Kidney glomerular epithelial cell (primary cell): ENCODE measurements at regions not wholly inside any gene's neighbourhood (a gene's known extent, or its start where the extent isn't known, plus 50 kb on each side); places are given as distances from the start of the nearest gene placed in this dataset.
"Not testable (repeated sequence)": the region's sequence is repeated elsewhere in the genome, so short reads cannot be mapped to it uniquely, and the experiment has no call there.

Experiments used
- DNase-seq: peaks from one replicate; lab custom pipeline; 2025; lab: John Stamatoyannopoulos, UW

GRCh38 chr6:49097664-49098063 lies 365.4 kb downstream of the MMUT start:
- not testable (repeated sequence) for DNase-seq

DNA sequence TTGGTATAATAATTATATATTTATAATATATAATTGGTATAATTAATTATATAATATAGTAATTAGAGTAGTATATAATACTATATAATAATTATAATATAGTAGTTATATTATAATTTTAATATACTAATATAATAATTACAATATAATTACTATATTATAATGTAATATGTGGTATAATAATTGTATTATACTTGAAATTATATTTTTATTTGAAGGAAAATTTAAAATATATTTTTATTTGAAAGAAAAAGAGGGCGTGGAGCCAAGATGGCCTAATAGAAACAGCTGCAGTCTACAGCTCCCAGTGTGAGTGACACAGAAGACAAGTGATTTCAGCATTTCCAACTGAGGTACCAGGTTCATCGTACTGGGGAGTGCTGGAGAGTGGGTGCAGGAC lies 365.9 kb downstream of the MMUT start:
- no peak for DNase-seq

DNA sequence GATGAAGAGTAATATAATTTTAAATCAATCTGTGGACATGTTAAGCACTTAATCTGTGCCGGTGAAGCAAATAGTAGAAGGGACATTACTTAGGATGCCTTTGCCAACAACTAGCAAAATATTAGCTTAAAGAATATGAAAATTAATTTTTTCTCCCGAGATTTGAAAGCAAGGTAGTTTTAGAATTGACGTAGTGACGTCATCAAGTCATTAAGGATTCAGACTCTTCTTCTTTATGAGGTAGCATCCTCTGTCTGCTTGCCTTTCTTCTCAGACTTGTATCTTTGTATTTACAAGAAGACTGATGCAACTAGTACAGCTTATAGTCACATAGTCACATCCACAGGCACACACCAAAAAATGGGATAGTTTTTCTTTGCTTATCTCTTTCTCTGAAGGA lies 374.4 kb downstream of the MMUT start:
- DNase-seq: no peak

GRCh38 chr6:49087369-49087768 lies 375.7 kb downstream of the MMUT start:
- no peak for DNase-seq

GRCh38 chr6:49082611-49083010 lies 380.4 kb downstream of the MMUT start:
- no peak for DNase-seq

GRCh38 chr6:49072885-49073620 lies 390.0 kb downstream of the MMUT start:
- DNase-seq: no peak

GRCh38 chr6:49072146-49072545 lies 390.9 kb downstream of the MMUT start:
- DNase-seq: no peak

DNA sequence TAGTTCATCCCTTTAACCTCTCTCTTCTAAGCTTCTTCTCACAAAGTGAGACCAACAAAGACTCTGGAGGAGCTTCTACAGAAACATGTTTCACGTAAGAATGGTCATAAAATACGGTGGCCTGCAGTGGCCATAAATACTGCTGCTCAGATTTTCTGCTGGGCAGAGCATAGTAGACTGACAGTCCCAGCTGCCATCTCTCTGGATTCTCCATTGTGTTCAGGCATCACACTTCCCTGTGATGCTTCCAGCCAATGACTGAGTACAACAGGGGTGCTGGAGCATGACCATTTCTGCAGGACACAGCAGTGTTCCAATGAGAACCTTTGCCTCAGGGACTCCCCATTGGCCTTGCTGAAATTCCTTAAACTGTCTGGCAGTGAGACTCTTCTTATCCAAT lies 392.6 kb downstream of the MMUT start:
- no peak for DNase-seq

DNA sequence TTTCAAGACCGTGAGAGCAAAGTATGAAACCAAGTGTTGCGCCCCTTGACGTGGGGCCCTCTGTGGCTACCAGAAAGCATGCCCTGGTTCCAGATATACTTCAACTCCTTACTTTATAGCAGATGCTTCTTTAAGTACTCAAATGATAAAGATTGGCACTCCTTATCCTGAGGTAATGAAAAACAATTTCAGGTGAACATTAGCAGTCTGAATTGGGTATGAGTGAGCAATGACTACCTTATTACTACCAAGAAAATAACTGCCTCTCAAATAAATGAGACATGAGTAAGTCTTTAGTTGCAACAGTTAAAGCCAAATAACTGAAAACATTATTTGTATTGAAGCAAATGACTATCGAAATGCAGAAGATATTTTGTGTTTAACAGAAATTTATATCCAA lies 408.7 kb downstream of the MMUT start:
- no peak for DNase-seq

DNA sequence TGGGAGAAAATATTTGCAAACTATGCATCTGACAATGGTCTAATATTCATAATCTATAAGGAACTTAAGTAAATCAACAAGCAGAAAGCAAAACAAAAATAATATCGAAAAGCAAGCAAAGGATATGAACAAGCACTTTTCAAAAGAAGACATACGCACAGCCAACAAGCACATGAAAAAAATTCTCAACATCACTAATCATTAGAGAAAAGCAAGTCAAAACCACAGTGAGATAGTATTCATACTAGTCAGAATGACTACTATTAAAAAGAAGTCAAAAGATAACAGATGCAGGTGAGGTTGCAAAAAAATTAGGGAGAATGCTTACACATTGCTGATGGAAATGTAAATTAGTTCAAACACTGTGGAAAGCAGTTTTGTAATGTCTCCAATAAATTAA lies 410.2 kb downstream of the MMUT start:
- DNase-seq: no peak

- no peak for DNase-seq
Measured at GRCh38 chr6:49051281-49051680, 411.8 kb downstream of the MMUT start.

DNA sequence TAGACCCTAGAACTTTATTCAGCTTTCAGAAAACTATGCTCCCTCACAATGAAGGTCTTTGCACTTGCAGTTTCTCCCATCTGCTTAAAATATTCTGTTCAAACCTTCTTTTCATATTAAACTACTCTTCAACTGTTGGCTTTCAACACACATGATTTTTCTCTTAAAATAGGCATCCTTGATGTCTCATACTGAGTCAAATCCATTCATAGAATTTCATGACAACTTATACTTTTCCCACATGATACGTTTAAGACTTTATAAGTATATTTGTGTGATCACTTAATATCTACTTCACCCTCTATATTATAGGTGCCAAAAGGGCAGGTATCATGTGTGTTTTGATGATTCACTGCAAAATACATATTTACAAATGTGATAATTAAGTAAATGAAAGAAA lies 412.5 kb downstream of the MMUT start:
- DNase-seq: no peak

GRCh38 chr6:49038294-49038822 lies 424.7 kb downstream of the MMUT start:
- DNase-seq: no peak

DNA sequence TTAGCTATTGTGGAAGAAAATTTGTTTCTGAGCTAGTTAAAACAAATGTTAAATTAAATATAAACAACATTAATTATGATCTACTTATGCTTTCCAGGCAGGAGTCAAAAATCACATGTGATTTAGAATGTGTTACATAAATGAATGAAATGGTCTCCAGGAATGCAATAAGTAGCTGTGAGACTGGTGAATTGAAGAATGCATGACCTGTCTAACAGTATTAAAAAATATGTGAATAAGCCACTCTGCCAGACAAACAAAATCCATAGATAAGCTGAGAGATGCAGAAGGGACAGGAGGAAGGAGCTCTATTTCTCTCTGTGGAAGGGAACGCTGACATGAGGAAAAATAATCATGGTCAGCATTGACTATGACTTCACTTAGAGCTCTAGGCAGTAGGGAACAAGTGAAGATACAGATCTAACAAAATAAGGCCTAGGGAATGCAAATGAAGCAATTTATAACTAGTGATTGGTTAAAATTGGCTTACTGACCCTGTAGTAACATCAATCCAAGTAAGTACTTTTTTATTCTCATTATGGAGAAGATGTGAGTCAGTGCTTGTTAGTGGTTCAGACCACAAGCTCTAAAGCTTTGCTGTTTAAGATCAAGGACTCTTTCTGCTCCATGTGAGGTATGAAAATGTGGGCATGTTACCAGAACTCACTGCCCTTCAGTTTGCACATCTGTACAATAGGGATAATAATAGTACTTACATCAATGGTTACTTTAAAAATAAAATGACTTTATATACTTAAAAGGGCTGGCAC lies 432.6 kb downstream of the MMUT start:
- no peak for DNase-seq

- DNase-seq: no peak
Measured at GRCh38 chr6:49027644-49028043, 435.4 kb downstream of the MMUT start.

DNA sequence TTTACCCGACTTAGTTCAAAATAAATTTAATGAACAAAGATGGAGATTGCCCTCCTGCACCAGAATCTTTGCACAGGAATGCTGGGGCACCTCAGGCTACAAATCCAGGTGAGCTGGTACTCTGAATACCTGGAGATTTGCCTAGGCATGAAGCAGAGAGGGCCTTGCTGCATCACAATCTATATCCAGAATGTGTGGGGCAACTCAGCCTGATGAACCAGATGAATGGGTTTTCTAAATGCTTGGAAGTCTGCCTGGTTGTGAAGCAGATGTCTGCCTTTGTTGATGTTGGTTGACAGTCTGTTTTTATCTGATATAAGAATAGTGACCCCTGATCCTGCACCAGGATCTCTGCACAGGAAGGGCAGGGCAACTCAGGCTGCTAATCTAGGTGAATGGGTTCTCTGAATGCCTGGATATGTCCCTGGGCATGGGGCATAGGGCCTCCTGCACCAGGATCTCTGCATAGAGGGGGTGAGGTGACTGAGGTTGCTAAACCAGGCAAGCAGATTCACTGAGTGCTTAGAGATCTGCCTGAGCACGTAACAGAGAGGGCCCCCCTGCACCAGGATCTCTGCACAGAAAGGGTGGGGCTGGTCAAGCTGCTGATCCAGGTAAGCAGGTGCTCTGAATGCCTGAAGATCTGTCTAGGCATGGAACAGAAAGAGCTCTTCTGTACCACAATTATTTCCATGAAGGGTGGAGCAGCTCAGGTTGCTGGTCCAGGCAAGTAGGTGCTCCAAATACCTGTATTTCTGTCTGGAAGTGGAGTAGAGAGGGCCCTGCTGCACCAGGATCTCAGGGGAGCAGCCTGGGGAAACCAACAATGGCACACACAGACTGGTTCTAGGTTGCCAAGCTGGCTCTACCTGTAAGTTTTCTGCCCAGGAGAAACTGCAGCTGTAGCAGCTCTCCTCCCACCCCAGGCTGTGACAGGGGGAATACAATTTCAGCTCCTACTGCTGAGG lies 437.5 kb downstream of the MMUT start:
- DNase-seq: no peak

DNA sequence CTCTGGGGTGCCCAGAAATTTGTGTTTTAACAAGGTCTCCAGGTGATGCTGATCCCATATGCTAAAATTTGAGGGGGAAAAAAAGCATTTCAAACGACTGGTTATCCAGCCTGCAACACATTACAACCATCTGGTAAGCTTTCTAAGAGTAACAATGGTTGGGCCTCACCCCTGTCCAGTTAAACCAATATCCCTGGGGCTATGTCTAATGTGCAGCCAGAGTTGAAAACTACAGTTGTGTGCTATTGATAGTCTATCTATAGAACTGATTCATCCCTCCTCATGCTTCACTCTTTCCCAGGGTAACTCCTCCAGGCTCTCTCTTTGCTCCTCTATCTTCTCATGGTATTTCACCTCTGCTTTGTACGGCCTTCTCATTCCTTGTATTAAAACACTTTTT lies 458.3 kb downstream of the MMUT start:
- DNase-seq: no peak

DNA sequence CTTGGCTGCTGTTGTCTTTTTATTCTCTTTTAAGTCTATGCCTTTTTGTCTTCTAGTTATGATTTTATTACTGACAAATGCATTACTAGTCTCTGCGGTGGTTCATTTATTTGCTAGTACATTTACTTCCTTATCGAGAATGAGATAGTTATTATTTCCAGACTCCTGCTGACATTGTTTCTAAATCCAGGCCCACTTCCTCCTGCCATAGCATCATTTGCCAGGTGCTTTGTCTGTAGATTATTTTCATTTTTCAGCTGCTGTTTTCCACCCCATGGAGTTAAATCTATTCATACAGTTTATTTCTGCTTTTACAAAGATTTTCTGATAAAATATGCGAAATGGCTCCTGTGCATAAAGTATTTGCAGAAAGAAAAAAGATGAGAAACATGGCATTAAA lies 459.7 kb downstream of the MMUT start:
- no peak for DNase-seq

DNA sequence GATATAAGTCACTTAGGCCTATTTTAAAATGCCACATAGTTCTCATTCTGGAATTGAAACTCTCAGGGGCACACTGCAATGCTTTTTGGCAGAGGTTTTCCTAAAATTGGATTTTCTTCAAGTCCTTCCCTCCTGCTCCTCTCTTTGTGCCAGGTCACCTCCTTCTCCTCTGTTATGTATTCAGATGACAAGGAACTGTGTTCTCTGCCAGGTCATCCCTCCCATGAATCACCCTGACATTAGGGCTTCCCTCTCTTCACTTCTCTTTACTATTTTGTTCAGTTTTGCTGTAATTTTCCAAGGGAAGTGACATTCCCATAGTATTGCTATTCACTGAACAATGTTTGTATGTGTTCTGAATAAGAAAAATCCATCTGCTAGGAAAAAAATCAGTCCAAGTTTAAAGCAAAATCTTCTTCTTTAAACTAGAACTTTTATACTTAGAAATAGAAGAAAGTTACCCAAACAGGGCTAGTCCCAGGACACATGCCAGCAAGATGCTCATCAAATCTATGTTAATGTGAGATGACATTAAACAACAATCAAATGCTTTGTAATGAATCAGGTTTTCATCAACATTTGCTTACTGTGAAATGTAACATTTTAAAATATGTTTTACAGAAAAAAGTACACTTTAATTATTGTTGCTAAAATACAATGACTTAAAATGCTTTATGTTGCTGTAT lies 461.1 kb downstream of the MMUT start:
- no peak for DNase-seq

DNA sequence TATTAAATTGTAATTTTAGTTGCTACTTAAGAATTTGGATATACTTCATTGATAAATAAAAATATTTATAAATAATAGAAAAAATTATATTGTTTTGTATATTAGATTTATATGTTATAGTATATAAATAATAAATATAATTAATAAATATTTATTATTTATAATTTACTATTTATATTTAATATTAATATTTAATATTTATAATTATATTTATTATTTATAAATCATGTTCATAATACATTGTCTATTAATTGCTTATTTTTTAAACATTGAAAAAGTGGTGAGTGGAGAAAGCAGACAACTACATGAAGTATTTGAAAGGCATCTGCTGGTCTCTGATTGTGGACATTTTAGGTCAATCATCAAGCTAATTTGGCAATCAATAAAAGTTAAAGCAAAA lies 464.5 kb downstream of the MMUT start:
- no peak for DNase-seq

GRCh38 chr6:48996461-48997119 lies 466.5 kb downstream of the MMUT start:
- DNase-seq: no peak
